NCI-H187 treated with DMSO at 0.1 percent for 48 hours (cell line): ENCODE measurements at regions not wholly inside any gene's neighbourhood (a gene's known extent, or its start where the extent isn't known, plus 50 kb on each side); places are given as distances from the start of the nearest gene placed in this dataset.

Experiments used
- DNase-seq: peaks from one replicate; lab custom pipeline; 2025; lab: John Stamatoyannopoulos, UW

DNA sequence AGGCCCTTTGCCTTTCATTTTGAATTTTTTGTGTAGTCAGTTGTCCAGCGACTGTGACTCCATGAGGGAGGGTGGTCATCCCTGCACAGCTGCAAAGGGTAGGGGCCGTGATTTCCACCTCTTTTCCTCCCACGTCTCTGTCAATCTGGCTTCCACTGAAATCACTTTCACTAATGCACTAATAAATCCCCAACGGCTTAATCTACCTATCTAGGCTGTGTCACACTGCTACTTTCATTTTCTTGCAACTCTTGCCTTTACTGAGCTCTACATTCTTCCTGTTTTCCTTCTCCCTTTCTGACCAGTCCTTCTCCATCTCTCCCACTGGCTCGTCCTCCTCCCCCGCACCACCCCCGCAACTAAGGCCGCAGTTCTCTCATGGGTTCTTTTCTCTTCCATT, 212.3 kb upstream of the FOXN3 start:
- no peak for DNase-seq

DNA sequence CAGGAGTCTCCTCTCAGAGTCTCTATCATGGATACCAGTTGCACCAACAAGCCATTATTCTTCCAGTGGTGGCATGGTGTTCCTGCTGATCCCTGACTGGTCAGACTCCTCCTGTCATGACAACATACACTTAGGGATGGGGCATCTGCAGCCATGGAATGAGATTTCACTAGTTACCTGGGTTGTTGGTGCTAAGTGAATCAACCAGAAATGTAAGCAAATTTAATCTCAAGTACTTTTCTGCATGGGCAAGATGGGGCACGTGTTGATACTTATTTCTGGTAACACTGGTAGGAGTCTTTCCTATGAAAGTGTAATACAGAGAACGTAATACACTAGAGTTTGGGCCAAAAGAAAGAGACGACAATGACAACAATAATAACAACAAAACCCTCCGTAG, 211.5 kb upstream of the FOXN3 start:
- no peak for DNase-seq

DNA sequence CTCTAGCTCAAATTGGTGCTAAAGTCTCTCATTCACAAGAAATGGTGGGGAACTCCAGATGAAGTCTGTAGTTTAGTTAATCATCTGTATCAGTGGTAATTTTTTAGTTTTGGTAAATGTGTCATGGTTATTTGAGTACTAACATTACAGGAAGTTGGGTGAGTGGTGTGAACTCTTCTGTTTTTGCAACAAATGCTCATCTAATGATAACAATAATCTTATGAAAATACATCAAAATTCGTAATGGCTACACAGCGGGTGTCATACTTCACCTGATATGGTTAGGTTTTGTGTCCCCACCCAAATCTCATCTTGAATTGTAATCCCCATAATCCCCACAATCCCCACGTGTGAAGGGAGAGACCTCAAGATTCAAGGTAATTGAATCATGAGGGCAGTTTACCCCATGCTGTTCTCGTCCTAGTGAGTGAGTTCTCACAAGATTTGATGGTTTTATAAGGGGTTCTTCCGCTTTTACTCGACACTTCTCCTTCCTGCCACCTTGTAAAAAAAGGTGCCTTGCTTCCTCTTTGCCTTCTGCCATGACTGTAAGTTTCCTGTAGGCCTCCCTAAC, 209.3 kb upstream of the FOXN3 start:
- no peak for DNase-seq

- no peak for DNase-seq
Measured at GRCh38 chr14:89625731-89626232, 208.7 kb upstream of the FOXN3 start.

- peak; percentile 78 for DNase-seq
Measured at GRCh38 chr14:89625244-89625713, 208.2 kb upstream of the FOXN3 start.

GRCh38 chr14:89624500-89625156, 207.6 kb upstream of the FOXN3 start:
- no peak for DNase-seq

DNA sequence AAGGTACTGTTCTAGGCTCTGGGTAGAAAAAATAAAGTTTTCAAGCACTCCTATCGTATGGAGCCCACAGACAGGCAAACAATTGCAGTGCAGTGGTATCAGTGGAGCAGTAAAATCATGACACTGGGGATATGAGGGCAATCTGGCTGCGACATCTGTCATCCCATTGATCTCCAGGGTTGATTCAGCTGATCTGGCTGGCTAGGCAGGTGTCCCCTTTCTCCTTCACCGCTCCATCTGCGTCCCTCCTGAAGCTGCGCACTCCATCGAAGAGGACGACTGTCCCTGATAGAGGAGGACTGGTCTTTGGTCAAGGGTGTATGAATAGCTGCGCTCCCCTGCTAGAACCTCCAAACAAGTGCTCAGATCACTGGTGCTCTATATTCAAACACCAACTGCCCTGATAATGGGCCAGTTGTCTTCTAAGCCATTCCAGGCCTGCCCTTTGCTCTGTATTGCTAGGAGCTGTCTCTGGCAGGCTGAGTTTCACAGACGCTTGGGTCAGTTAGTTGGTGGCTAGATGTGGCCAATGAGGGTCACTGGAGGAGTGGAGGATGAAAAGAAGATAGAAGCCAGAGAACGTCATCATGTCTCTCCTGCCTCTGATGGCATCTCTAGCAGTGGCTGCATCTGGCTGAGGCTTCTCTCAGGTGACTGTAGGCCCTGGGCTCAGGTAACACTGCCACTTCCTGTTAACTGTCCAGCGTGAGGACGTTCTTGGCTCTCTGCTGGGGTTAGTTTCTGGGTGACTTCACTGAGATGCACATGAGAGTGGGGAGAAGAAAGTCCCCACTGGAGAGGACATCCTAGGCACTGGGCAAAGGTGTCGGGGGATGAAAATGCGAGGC, 205.0 kb upstream of the FOXN3 start:
- DNase-seq, result no peak

DNA sequence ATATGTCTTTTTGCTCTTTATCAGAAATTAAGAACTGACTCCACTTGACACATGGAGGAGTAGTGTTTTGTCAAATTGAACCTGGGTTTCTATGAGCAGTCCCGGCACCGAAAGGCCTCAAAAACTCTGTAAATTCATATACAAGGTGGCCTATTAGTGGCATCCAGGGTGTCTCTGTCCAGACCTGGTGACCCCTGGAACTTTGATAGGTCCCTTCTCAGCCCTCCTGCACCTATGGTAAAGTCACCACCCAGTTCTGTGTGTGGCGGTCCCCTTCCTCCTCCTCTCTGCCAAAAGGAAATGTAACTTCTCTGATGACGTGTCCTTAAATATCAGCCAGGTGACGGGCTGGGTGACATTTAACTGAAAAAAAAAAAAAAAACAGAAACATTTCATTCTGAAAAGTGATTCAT, 204.0 kb upstream of the FOXN3 start:
- DNase-seq, result no peak

DNA sequence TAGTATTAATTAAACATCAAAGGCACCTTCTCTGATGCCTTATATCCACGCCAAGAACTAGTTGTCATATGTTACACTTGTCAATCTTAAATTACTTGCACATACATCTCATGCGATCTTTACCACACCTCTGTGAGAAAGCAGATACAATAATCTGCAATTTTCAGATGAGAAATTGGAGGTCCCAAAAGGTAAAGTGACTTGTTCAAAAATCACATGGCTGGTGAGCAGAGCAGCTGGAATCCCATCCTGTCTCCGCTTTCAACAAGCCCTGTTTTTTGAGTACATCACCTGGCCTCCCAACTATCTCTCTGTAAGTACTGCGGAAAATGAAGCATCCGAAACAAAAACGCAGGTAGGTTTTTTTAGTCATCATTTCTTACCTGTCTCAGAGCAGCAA, 203.4 kb upstream of the FOXN3 start:
- no peak for DNase-seq

GRCh38 chr14:89619596-89619995, 202.6 kb upstream of the FOXN3 start:
- DNase-seq, result no peak

DNA sequence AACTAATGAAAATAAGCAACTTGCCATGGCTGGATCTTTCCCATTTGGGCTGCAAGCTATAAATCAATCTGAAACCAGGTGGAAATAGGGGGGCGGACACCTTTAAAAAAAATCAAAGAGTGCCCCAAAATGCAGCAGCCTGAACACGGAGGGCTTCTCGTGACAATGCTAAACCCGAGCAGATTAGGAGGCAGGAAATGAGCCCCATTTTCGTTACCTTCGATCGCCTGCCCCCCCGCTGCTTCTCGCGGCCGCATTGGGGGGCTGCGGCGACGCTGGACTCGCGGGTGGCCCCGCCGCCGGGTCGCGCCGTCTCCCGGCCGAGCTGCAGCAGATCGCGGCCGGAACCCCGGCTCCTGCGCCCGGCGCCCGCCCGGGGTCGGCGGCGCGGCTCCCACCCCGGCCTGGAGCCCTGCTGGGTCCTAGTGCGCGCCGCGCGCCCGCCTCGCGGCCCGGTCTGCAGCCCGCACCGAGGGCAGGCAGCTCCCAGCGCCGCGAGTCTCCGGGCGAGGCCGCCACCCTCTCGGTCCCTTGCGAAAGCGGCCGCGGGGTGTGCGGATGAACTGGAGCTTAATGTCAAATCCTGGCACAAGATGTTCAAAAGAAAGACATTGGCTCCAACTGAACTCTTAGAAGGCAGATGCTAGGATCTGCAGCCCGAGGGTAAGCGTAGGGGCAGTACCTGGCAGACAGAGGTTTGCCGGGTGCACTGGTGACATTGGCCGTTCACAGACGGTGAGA, 201.9 kb upstream of the FOXN3 start:
- no peak for DNase-seq

DNA sequence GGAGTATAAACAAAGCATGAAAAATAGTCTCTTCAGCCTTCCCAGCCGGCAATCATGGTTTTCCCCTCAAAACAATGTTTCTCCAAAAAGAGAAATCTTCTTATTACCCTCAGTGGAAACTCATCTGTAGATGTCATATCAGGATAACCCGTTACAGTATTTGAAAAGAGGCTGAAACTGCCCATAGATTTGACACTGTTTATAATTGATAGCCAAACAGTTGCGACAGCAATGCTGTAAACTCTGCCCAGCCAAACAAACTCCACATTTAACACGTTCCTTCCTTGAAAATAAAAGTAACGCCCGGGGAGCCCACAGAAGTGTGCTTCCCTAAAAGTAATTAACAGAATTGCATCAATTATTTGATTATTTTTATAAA, 201.3 kb upstream of the FOXN3 start:
- DNase-seq, result no peak

DNA sequence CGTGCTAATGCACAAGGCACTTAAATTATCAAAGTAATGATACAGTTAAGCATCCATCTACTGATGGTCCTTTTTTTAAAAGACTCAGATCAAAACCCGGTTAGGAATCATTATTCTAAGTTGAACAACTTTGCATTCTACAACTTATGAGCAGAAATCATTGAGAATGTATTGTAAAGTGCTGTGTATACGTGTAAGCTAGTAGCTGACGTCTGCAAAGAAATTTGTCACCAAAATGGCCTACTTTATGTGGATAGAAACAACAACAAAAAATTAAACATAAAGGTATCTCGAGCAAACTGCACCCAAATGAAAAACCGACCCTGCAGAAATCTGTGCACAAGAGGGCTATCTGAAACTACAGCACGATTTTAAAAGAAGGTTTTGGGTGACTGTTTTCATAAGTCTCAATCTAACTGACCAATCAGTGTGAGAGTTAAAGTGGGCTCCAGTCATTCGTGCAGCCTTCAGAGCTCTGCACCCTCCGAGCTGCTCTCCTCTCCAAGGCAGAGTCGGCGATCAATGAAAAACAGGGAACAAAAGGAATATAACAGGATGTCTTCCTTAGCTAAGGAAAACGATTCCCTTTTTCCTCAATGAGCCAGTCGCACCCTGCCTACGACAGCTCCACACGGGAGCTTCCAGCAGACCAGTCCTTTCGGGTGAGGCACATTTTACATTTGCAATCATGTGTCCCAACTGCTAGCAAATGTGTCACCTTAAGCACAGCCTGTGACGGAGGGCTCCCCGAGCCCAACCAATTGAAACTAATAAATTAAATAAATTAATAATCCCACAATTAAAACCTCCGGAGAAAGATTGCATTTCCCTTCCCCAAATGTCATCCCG, 200.7 kb upstream of the FOXN3 start:
- DNase-seq, result no peak

DNA sequence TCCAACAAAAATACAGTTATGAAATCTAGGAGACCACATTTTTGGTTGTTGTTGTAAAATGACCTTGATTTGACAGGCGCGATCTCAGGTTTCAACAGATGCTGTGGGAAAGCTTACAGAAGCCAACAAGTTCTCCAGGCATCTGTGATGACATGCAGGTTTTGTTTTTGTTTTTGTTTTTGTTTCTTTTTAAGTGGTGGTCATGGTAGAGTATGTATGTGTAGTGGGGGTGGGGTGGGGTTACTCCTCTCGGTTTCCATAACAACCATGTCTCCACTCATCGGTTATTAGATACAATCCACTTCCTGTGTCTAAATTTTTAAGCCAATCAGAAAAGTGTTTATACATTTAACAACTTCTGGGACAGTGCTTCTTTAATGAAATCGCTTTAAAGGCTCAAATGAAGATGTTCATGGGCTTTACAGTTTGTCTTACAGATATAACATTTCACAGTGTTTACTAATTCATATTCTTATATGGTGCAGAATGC, 199.9 kb upstream of the FOXN3 start:
- DNase-seq, result no peak

- no peak for DNase-seq
Measured at GRCh38 chr14:89616425-89616824, 199.4 kb upstream of the FOXN3 start.

DNA sequence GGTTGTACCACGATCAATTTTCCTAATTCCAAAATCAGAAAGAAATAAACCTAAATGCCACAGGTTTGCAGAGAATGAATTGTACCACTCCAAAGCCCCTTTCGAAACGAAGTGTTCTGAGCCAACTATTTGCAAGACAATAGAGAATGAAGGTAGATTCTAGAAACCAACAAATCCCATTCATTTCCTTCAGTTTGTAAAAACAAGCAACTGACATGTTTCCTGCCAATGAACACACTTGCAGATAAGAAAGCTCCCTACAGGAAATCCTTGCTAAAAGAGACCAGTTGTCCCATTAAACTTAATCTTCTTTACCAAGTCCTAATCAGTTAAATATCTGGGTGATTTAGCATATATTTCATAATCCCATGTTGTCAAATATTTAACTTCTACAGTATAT, 198.4 kb upstream of the FOXN3 start:
- no peak for DNase-seq

GRCh38 chr14:89614009-89614691, 197.1 kb upstream of the FOXN3 start:
- DNase-seq, result no peak

GRCh38 chr14:89613260-89614008, 196.4 kb upstream of the FOXN3 start:
- DNase-seq, result no peak

GRCh38 chr14:89609500-89610100, 192.6 kb upstream of the FOXN3 start:
- DNase-seq, result no peak
